ENCODE measurements at regions not wholly inside any gene's neighbourhood (a gene's known extent, or its start where the extent isn't known, plus 50 kb on each side); places are given as distances from the start of the nearest gene placed in this dataset.

DNA sequence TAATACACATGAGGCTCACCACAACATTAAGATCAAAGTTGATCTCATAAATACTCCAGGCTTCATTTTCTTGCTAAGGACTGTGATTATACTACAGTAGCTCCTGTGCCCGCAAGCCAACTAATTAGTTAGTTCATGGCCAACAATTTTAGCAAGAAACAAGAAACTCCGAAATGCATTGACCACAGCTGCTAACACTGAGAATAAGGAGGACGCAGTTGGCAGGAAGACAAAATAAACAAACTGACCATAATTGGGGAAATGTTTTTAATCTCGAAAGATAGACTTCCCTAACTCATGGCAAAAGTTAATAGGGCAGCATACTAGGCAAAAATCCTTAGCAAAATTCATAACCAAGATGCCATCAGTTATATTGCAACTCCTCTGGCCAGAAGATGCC is 115.5 kb upstream of the SPEF2 start:
- no peaks in the 10 kb centered on the region for H4K20me1 ChIP-seq (ENCODE audit: insufficient read depth, low read length)
- no peaks in the 10 kb centered on the region for H3K79me2 ChIP-seq (ENCODE audit: insufficient read depth, low read length)
- H3K9me3 ChIP-seq (ENCODE audit: low read depth, low read length), result no peaks in the 10 kb centered on the region
- no peaks in the 10 kb centered on the region for H3K4me1 ChIP-seq (ENCODE audit: insufficient read depth, low read length)
- no peak overlapping the region for H2AFZ ChIP-seq (ENCODE audit: low read length)
- TF ChIP-seq, protein P1, sequence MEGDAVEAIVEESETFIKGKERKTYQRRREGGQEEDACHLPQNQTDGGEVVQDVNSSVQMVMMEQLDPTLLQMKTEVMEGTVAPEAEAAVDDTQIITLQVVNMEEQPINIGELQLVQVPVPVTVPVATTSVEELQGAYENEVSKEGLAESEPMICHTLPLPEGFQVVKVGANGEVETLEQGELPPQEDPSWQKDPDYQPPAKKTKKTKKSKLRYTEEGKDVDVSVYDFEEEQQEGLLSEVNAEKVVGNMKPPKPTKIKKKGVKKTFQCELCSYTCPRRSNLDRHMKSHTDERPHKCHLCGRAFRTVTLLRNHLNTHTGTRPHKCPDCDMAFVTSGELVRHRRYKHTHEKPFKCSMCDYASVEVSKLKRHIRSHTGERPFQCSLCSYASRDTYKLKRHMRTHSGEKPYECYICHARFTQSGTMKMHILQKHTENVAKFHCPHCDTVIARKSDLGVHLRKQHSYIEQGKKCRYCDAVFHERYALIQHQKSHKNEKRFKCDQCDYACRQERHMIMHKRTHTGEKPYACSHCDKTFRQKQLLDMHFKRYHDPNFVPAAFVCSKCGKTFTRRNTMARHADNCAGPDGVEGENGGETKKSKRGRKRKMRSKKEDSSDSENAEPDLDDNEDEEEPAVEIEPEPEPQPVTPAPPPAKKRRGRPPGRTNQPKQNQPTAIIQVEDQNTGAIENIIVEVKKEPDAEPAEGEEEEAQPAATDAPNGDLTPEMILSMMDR (IDR thresholded peaks at IDR 0.05; ENCODE audit: extremely low read depth, low read depth, low read length), result no peak
- DNase-seq (ENCODE audit: insufficient read length, low spot score, missing footprints), result no peak
- no peak overlapping the region for H3K4me2 ChIP-seq (ENCODE audit: insufficient read depth, low read length)
- H3K27me3 ChIP-seq (ENCODE audit: insufficient read depth, low read length), result no peaks in the 10 kb centered on the region
- no peak overlapping the region for H3K27ac ChIP-seq (ENCODE audit: low read depth, low read length)
- H3K36me3 ChIP-seq (ENCODE audit: insufficient read depth, low read length), result no peaks in the 10 kb centered on the region
- no peak overlapping the region for H3K4me3 ChIP-seq (ENCODE audit: insufficient read depth, low read length)

DNA sequence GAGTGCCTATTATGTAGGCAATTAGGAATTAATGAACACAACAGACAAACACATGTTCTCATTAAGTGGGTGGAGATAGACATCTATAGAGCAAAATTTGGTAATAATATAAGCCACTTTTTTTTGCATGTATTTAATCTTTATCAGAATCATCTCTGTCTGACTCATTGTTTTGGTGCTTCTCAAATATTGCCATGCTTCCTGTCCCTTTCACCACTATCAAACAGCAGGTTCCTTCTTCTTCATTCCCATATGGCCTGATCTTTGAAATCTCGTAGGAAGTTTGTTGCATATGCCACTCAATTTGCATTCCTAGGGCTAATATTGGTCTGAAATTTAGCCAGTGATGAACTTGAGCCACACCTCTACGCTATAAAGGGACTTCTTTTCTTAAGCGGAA is 128.9 kb upstream of the SPEF2 start:
- no peaks in the 10 kb centered on the region for H3K9me3 ChIP-seq (ENCODE audit: low read depth, low read length)
- no peaks in the 10 kb centered on the region for H4K20me1 ChIP-seq (ENCODE audit: insufficient read depth, low read length)
- no peak overlapping the region for H2AFZ ChIP-seq (ENCODE audit: low read length)
- no peak overlapping the region for H3K4me2 ChIP-seq (ENCODE audit: insufficient read depth, low read length)
- DNase-seq (ENCODE audit: insufficient read length, low spot score, missing footprints), result no peak
- H3K4me3 ChIP-seq (ENCODE audit: insufficient read depth, low read length), result no peak overlapping the region
- no peaks in the 10 kb centered on the region for H3K4me1 ChIP-seq (ENCODE audit: insufficient read depth, low read length)
- no peaks in the 10 kb centered on the region for H3K79me2 ChIP-seq (ENCODE audit: insufficient read depth, low read length)
- no peaks in the 10 kb centered on the region for H3K36me3 ChIP-seq (ENCODE audit: insufficient read depth, low read length)
- H3K27me3 ChIP-seq (ENCODE audit: insufficient read depth, low read length), result peaks cover 4% of the 10 kb centered on the region
- H3K27ac ChIP-seq (ENCODE audit: low read depth, low read length), result no peak overlapping the region
- TF ChIP-seq, protein P1 (IDR thresholded peaks at IDR 0.05; ENCODE audit: extremely low read depth, low read depth, low read length), result no peak

DNA sequence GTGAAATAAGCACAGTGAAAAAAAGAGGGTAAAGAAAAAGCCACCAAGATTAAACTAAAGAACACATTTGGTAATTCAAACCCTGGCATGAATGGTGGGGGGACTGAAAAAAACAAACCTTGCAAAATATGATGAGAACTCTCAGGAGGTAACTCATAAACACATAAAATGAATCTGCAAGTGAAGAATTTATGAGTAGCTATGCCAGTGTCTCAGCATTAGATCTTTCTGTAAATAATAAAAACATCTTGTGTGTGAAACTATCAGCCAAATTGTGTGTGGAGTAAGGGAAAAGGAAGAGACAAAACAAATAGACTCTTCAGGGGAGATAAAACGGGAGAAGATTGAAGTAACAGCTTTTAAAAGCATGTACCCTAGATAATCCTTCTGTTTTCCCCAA is 129.6 kb upstream of the SPEF2 start:
- DNase-seq (ENCODE audit: insufficient read length, low spot score, missing footprints), result no peak
- Histone ChIP-seq H3K36me3 (ENCODE audit: insufficient read depth, low read length) (no peaks in the 10 kb centered on the region), H3K4me2 (ENCODE audit: insufficient read depth, low read length) (no peak overlapping the region), H4K20me1 (ENCODE audit: insufficient read depth, low read length) (no peaks in the 10 kb centered on the region), H3K27me3 (ENCODE audit: insufficient read depth, low read length) (peaks cover 4% of the 10 kb centered on the region), H2AFZ (ENCODE audit: low read length) (no peak overlapping the region), H3K4me1 (ENCODE audit: insufficient read depth, low read length) (no peaks in the 10 kb centered on the region), H3K79me2 (ENCODE audit: insufficient read depth, low read length) (no peaks in the 10 kb centered on the region), H3K27ac (ENCODE audit: low read depth, low read length) (no peak overlapping the region), H3K4me3 (ENCODE audit: insufficient read depth, low read length) (no peak overlapping the region), H3K9me3 (ENCODE audit: low read depth, low read length) (no peaks in the 10 kb centered on the region)
- TF ChIP-seq, protein P1 (IDR thresholded peaks at IDR 0.05; ENCODE audit: extremely low read depth, low read depth, low read length), result no peak

DNA sequence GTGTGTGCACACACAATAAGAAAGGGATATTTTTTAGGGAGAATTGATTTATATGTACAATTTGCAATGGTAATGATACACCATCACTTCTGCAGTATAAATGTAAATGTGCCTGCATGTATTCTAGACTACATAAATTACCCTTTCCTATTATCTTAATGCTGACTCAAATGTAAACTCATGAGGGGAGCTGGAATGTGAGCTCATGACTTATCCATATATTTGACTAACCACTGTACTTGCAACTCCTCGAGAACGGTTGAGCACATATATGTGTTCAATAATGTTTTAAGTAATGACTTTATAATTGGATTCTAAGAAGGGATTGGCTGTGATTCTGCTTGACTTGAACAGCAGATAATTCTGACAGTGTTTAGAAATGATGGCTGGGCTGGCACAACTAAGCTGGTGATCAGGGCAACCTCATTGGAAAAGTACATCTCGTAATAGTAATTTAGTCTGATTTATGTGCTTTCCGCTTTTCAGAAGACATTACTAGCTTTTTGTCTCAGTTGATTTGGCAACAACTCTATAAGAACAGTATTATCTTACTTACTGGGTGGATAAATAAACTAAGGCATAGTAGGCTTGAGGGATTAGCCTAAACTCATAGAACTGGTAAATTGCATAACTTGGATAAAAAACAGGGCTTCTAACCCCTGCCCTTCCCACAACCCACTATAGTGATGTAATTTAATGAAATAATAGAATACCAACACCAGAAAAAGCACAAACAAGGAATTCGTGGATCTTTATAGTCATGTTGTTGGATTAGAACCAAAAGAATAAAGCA is 130.2 kb upstream of the SPEF2 start:
- no peak for DNase-seq (ENCODE audit: insufficient read length, low spot score, missing footprints)
- TF ChIP-seq, protein P1 (IDR thresholded peaks at IDR 0.05; ENCODE audit: extremely low read depth, low read depth, low read length), result no peak
- no peak overlapping the region for H2AFZ ChIP-seq (ENCODE audit: low read length)
- H3K4me3 ChIP-seq (ENCODE audit: insufficient read depth, low read length), result no peak overlapping the region
- no peaks in the 10 kb centered on the region for H3K36me3 ChIP-seq (ENCODE audit: insufficient read depth, low read length)
- H3K79me2 ChIP-seq (ENCODE audit: insufficient read depth, low read length), result no peaks in the 10 kb centered on the region
- H3K9me3 ChIP-seq (ENCODE audit: low read depth, low read length), result no peaks in the 10 kb centered on the region
- H3K4me1 ChIP-seq (ENCODE audit: insufficient read depth, low read length), result no peaks in the 10 kb centered on the region
- H3K4me2 ChIP-seq (ENCODE audit: insufficient read depth, low read length), result no peak overlapping the region
- H4K20me1 ChIP-seq (ENCODE audit: insufficient read depth, low read length), result no peaks in the 10 kb centered on the region
- no peak overlapping the region for H3K27ac ChIP-seq (ENCODE audit: low read depth, low read length)
- peaks cover 4% of the 10 kb centered on the region for H3K27me3 ChIP-seq (ENCODE audit: insufficient read depth, low read length)

All from osteoblast (primary cell).